AG04449 (cell line): ENCODE measurements at regions not wholly inside any gene's neighbourhood (a gene's known extent, or its start where the extent isn't known, plus 50 kb on each side); places are given as distances from the start of the nearest gene placed in this dataset.

Experiments
- CTCF ChIA-PET: fragments of 350-600 bp; formaldehyde crosslinking; extraction: SDS; loops from one replicate; lab custom pipeline; 2021; ENCODE audit warnings: antibody characterized with exemption; lab: Yijun Ruan, JAX
- POLR2A ChIA-PET: fragments of 400-600, 350-600 bp; formaldehyde crosslinking; extraction: SDS; loops from one replicate; lab custom pipeline; 2020; ENCODE audit warnings: antibody characterized with exemption, inconsistent platforms; lab: Yijun Ruan, JAX
- DNase-seq: peaks from one replicate; pipeline ENCODE4 v3.0.0-alpha.2; 2010; ENCODE audit warnings: low read depth, low spot score
- H3K4me3 ChIP-seq: 2 replicates; pipeline ENCODE4 v1.5.1; 2011; ENCODE audit warnings: low read depth, mild to moderate bottlenecking, control low read depth, low read length
- CTCF ChIP-seq: IDR thresholded peaks from one replicate; pipeline ENCODE4 v1.5.1; 2011; ENCODE audit warnings: mild to moderate bottlenecking, moderate library complexity, low read length, control low read depth, inconsistent platforms; ENCODE audit not compliant: insufficient read depth; ENCODE audit errors: missing control alignments

GRCh38 chr6:27149150-27149549, 98.4 kb upstream of the PRSS16 start:
- no peak overlapping the region for H3K4me3 ChIP-seq
- no peak for DNase-seq
- TF ChIP-seq CTCF: no peak
- POLR2A ChIA-PET: interaction anchor here (7.0 kb wide), 1 partner anchor 16 kb away, joined by 152 read pairs; a partner anchor contains a TSS
- CTCF ChIA-PET: interaction anchor here (1.1 to 5.4 kb wide), 7 partner anchors 9 to 808 kb away, joined by 3 to 38 read pairs (median 4); no protein-coding TSS in a partner anchor

GRCh38 chr6:27154696-27155095, 92.8 kb upstream of the PRSS16 start:
- no peak for TF ChIP-seq CTCF
- ChIA-PET CTCF (interaction anchor here (0.8 to 4.0 kb wide), 6 partner anchors 25 to 742 kb away, joined by 3 to 27 read pairs (median 4); no protein-coding TSS in a partner anchor), POLR2A (no interaction called here)
- no peak for DNase-seq
- H3K4me3 ChIP-seq: no peak overlapping the region

- POLR2A ChIA-PET: interaction anchor here (0.7 kb wide), 1 partner anchor 30 kb away, joined by 6 read pairs; no protein-coding TSS in a partner anchor
- peak overlapping the region; percentile 59 for H3K4me3 ChIP-seq
- TF ChIP-seq CTCF: no peak
- DNase-seq: no peak
- CTCF ChIA-PET: interaction anchor here (0.7 to 4.0 kb wide), 9 partner anchors 10 to 641 kb away, joined by 3 to 27 read pairs (median 5); a partner anchor contains a TSS
Observed at GRCh38 chr6:27156874-27157458, 90.5 kb upstream of the PRSS16 start.

- peak; percentile 40 for DNase-seq
- CTCF ChIA-PET: interaction anchor here (0.7 to 4.0 kb wide), 9 partner anchors 9 to 738 kb away, joined by 3 to 33 read pairs (median 5); a partner anchor contains a TSS
- TF ChIP-seq CTCF: peak; percentile 50
- POLR2A ChIA-PET: interaction anchor here (0.7 kb wide), 1 partner anchor 31 kb away, joined by 6 read pairs; no protein-coding TSS in a partner anchor
- peak overlapping the region; percentile 59 for H3K4me3 ChIP-seq
Observed at GRCh38 chr6:27157459-27158315, 89.8 kb upstream of the PRSS16 start.

- H3K4me3 ChIP-seq: peak overlapping the region; percentile 59; the same call in 1 of the 2 replicates
- TF ChIP-seq CTCF: no peak
- ChIA-PET POLR2A (no interaction called here), CTCF (interaction anchor here (0.9 to 6.9 kb wide), 5 partner anchors 10 to 737 kb away, joined by 4 to 53 read pairs (median 9); a partner anchor contains a TSS)
- no peak for DNase-seq
Observed at GRCh38 chr6:27158316-27158643, 89.2 kb upstream of the PRSS16 start.
